ENCODE measurements at regions not wholly inside any gene's neighbourhood (a gene's known extent, or its start where the extent isn't known, plus 50 kb on each side); places are given as distances from the start of the nearest gene placed in this dataset.

DNA sequence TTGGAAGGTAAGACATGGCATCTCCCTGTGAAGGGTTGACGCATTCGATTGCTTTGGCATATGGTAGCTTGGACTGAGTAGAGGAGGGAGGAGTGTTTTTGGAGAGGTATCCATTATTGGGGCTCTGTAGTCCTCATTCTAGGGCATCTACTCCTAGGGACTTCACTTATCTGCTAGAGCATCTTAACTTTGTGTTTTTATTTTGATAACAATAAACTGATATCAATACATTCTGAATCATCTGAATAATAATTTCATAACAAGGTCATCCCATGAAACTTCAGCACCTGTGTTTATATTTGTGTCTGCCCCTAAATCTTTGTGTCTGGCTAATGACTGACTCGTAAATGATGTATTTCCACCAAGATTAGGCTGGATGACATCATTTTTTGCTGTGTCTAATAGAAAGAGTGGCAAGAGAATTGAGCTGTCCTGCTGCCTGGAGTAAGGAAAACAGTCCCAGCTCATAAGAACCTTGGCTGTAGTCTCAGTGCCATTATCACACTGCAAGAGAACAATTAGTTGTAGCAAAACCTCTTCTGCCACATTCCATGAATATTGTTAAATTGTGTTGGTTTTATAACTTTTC is 288.5 kb downstream of the PRL start:
- TF ChIP-seq, protein P1, sequence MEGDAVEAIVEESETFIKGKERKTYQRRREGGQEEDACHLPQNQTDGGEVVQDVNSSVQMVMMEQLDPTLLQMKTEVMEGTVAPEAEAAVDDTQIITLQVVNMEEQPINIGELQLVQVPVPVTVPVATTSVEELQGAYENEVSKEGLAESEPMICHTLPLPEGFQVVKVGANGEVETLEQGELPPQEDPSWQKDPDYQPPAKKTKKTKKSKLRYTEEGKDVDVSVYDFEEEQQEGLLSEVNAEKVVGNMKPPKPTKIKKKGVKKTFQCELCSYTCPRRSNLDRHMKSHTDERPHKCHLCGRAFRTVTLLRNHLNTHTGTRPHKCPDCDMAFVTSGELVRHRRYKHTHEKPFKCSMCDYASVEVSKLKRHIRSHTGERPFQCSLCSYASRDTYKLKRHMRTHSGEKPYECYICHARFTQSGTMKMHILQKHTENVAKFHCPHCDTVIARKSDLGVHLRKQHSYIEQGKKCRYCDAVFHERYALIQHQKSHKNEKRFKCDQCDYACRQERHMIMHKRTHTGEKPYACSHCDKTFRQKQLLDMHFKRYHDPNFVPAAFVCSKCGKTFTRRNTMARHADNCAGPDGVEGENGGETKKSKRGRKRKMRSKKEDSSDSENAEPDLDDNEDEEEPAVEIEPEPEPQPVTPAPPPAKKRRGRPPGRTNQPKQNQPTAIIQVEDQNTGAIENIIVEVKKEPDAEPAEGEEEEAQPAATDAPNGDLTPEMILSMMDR (IDR thresholded peaks at IDR 0.05; ENCODE audit: extremely low read depth in 1 of 2, insufficient read depth in 1 of 2, low read depth in 1 of 2, low read length in 2 of 2), result no peak
- no peak for TF ChIP-seq EZH2 (IDR thresholded peaks at IDR 0.05; ENCODE audit: borderline replicate concordance, low read depth, low read length, severe bottlenecking)

Data from endothelial cell of umbilical vein (primary cell).